ENCODE measurements at regions not wholly inside any gene's neighbourhood (a gene's known extent, or its start where the extent isn't known, plus 50 kb on each side); places are given as distances from the start of the nearest gene placed in this dataset.

- no peak for TF ChIP-seq NFE2L2 (conservative IDR thresholded peaks at IDR 0.05; ENCODE audit: low read length)
- TF ChIP-seq BCL3 (IDR thresholded peaks at IDR 0.05): no peak
- no peak for TF ChIP-seq NR3C1 (IDR thresholded peaks at IDR 0.05)
- TF ChIP-seq EP300 (IDR thresholded peaks at IDR 0.05): no peak
- TF ChIP-seq FOSL2 (IDR thresholded peaks at IDR 0.05): no peak
- TF ChIP-seq FOSL2 (CRISPR knock-in tag; IDR thresholded peaks at IDR 0.05): no peak
- H3K4me2 ChIP-seq: no peak overlapping the region
- ATAC-seq (no peak), FAIRE-seq (no peak), DNase-seq (ENCODE audit: low read depth in 1 of 2, low spot score in 1 of 2) (no peak)
- no peak overlapping the region for H3K27ac ChIP-seq
- ChIA-PET POLR2A (no interaction called here), CTCF (no interaction called here)
- no peaks in the 10 kb centered on the region for H3K4me1 ChIP-seq
- H3K4me3 ChIP-seq: no peak overlapping the region
- WGBS (ENCODE audit: missing lambda C conversion rate): 63% methylated on average over 3 of the region's 3 CpGs
- H3K9me3 ChIP-seq: no peaks in the 10 kb centered on the region
Observed at GRCh38 chr9:82586918-82587356, 476.0 kb downstream of the RASEF start.

GRCh38 chr9:82588301-82589180, 474.4 kb downstream of the RASEF start:
- no peak for FAIRE-seq
- ChIA-PET CTCF (interaction anchor here (1.1 kb wide), 1 partner anchor 18 kb away, joined by 3 read pairs; no protein-coding TSS in a partner anchor), POLR2A (no interaction called here)
- no peak overlapping the region for H3K27ac ChIP-seq
- TF ChIP-seq TFCP2L1 (CRISPR knock-in tag; IDR thresholded peaks at IDR 0.05) (no peak), HOXB5 (CRISPR knock-in tag; IDR thresholded peaks at IDR 0.05) (no peak), HMGXB4 (CRISPR knock-in tag; IDR thresholded peaks at IDR 0.05; ENCODE audit: borderline replicate concordance) (no peak), HDAC2 (IDR thresholded peaks at IDR 0.05) (no peak), CHD4 (IDR thresholded peaks at IDR 0.05; ENCODE audit: borderline replicate concordance) (no peak), PHF8 (IDR thresholded peaks at IDR 0.05; ENCODE audit: borderline replicate concordance, low read depth) (no peak), ESRRA (IDR thresholded peaks at IDR 0.05; ENCODE audit: borderline replicate concordance, low read length) (no peak), CBX8 (IDR thresholded peaks at IDR 0.05) (no peak), REST (IDR thresholded peaks at IDR 0.05) (no peak), CHD2 (IDR thresholded peaks at IDR 0.05; ENCODE audit: low read length, partially characterized antibody) (no peak), RAD21 (conservative IDR thresholded peaks at IDR 0.05 in 1 of 2, IDR thresholded peaks at IDR 0.05 in 1 of 2) (no peak), RCOR1 (IDR thresholded peaks at IDR 0.05; ENCODE audit: low read depth, low read length) (no peak), KDM5A (IDR thresholded peaks at IDR 0.05) (no peak), ZSCAN20 (CRISPR knock-in tag; IDR thresholded peaks at IDR 0.05) (no peak), E2F6 (IDR thresholded peaks at IDR 0.05; ENCODE audit: borderline replicate concordance, low read depth) (no peak), SREBF2 (IDR thresholded peaks at IDR 0.05) (no peak), ZFP36 (IDR thresholded peaks at IDR 0.05; ENCODE audit: borderline replicate concordance, partially characterized antibody) (no peak), HOXA7 (CRISPR knock-in tag; IDR thresholded peaks at IDR 0.05) (no peak)
- DNase-seq (ENCODE audit: low read depth in 1 of 2, low spot score in 1 of 2): no peak
- H3K4me1 ChIP-seq: no peaks in the 10 kb centered on the region
- no peaks in the 10 kb centered on the region for H3K9me3 ChIP-seq
- H3K4me2 ChIP-seq: no peak overlapping the region
- WGBS (ENCODE audit: missing lambda C conversion rate): 30% methylated on average over 6 of the region's 6 CpGs
- no peak overlapping the region for H3K4me3 ChIP-seq
- ATAC-seq: no peak

All from A549 (cell line).